Stimulated activated naive CD8-positive, alpha-beta T cell treated with anti-CD3 and anti-CD28 coated beads, Interleukin-15, amount 100 ng/mL, for 72 hours (primary cell): ENCODE measurements at regions not wholly inside any gene's neighbourhood (a gene's known extent, or its start where the extent isn't known, plus 50 kb on each side); places are given as distances from the start of the nearest gene placed in this dataset.

ENCODE experiments used
- ATAC-seq: fragments of 150-1000 bp; cut with Tn5 transposase; 2 replicates; pipeline ENCODE4 v1.10.0; 2021; ENCODE audit warnings: mild to moderate bottlenecking, moderate library complexity
- DNase-seq, 2 donors: peaks; one replicate each; pipeline ENCODE4 v3.0.0; 2021 to 2022
- H3K27ac Mint-ChIP-seq, 2 donors: one replicate each; pipeline ENCODE4 v1.8.0; 2022; ENCODE audit warnings: mild to moderate bottlenecking in 2 of 2, mixed read lengths in 2 of 2, moderate library complexity in 2 of 2
- H3K27me3 Mint-ChIP-seq: one replicate; pipeline ENCODE4 v1.8.0; 2022; ENCODE audit warnings: mixed read lengths
- H3K4me1 Mint-ChIP-seq: one replicate; pipeline ENCODE4 v1.8.0; 2022; ENCODE audit warnings: mild to moderate bottlenecking, mixed read lengths
- H3K4me3 Mint-ChIP-seq, 2 donors: one replicate each; pipeline ENCODE4 v1.8.0; 2022; ENCODE audit warnings: mild to moderate bottlenecking in 2 of 2, mixed read lengths in 2 of 2, moderate library complexity in 1 of 2
- H3K9me3 Mint-ChIP-seq, 2 donors: one replicate each; pipeline ENCODE4 v1.8.0; 2022; ENCODE audit warnings: mixed read lengths in 2 of 2

DNA sequence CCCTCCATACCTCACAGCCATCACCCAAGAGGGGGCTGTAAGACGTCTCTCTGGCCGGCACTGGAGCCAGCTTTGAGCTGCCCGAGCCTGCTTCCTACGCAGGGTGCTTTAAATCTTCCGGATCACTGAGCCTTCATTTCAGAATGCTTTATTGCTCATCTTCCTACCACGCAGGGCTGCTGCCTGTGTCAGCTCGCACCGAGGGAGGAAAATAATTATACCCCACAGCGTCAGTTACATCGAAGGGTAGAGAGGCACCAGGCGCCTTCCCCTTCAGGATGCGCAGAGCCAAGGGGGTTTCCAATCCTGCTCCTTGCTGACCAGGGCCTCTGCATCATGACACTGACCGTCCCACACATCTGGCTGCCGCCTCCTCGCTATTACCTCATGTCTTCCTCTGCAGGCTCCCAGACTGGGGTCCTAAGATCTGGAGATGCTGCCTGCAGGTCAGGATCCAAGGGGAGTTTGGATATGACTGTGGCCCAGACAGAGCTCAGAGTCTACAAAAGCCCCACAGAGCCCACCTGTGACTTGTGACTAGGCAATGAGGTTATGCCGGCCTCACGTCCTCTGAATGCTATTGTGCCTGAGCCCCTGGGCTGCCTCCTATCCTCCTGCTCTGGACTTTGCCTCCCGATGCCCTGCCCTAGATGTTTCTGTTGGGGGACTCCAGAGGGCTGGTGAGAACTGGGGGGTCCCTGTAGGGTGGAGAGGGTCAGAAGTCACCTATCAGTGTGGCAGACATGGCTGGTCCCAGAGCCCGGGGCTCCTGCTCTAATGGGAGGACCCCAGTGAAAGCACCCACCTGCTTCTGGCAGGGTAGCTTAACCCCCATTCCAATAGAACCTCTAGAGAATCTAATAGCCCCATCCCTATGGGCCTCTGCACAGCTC is 220.3 kb upstream of the RTL1 start:
- H3K27ac Mint-ChIP-seq, result no peak overlapping the region
- H3K4me1 Mint-ChIP-seq, result peaks cover 25% of the 10 kb centered on the region
- H3K27me3 Mint-ChIP-seq, result peaks cover 24% of the 10 kb centered on the region
- ATAC-seq (no peak), DNase-seq (no peak)
- H3K9me3 Mint-ChIP-seq, result no peaks in the 10 kb centered on the region
- H3K4me3 Mint-ChIP-seq, result no peak overlapping the region

- ATAC-seq (no peak), DNase-seq (no peak)
- H3K27ac Mint-ChIP-seq, result peak overlapping the region in 1 of 2 donors; percentile 1
- no peak overlapping the region for H3K4me3 Mint-ChIP-seq
- peaks cover 24% of the 10 kb centered on the region for H3K27me3 Mint-ChIP-seq
- peaks cover 19% of the 10 kb centered on the region for H3K4me1 Mint-ChIP-seq
- no peaks in the 10 kb centered on the region for H3K9me3 Mint-ChIP-seq
These were observed 221.3 kb upstream of the RTL1 start for GRCh38 chr14:101124815-101125214.

- Mint-ChIP-seq H3K27ac (no peak overlapping the region), H3K9me3 (no peaks in the 10 kb centered on the region), H3K27me3 (peaks cover 24% of the 10 kb centered on the region), H3K4me1 (peaks cover 14% of the 10 kb centered on the region), H3K4me3 (no peak overlapping the region)
- ATAC-seq (no peak), DNase-seq (no peak)
These were observed 221.8 kb upstream of the RTL1 start for GRCh38 chr14:101125313-101125712.

DNA sequence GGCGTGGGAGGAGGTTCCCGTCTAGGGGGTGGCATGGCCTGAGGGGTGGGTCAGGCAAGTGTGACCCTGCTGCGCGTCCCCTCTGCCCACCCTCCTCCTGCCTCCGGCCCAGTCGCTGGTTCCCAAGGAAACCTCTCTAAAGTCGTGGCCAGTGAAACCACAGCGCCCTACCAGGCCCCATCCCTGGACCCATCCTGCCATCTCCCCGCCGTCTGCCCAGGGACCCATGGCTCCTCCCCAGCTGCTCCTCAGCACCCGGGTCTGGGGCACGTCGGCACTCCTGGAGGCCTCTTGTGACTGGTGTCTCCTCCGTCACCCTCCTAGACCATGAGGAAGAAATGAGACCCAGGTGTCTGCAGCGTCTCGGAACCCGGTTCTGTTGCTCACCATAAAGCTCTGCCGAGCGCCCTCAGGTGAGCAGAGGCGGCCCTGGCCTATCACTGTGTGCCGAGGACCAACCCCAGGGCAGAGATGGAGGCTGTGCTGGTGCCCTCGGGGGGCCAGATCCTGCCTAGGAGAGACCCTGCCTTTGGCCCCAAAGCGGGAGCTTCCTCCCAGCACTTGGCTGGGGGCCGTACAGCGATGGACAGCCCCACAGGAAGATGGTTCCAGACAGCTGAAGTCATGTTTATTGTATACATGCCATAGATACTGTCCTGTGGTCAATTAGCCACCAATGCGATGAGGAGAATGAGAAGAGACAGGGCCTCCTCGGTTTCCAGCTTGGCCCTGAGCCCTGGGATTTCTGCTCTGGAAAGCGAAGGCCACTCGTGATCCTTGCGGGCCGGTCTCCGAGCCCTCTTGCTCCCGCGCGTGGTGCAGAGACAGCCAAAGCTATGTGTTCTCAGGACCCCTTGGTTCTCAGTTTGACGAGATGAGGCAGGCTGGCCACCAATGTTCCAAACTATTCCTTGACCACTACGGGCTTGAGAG is 222.5 kb upstream of the RTL1 start:
- Mint-ChIP-seq H3K4me1 (peaks cover 7% of the 10 kb centered on the region), H3K27ac (no peak overlapping the region), H3K4me3 (no peak overlapping the region), H3K27me3 (peaks cover 27% of the 10 kb centered on the region), H3K9me3 (no peaks in the 10 kb centered on the region)
- DNase-seq (no peak), ATAC-seq (no peak)

GRCh38 chr14:101126731-101127130 is 223.2 kb upstream of the RTL1 start:
- ATAC-seq (no peak), DNase-seq (no peak)
- Mint-ChIP-seq H3K27me3 (peaks cover 27% of the 10 kb centered on the region), H3K4me3 (no peak overlapping the region), H3K4me1 (peaks cover under 1% of the 10 kb centered on the region), H3K9me3 (no peaks in the 10 kb centered on the region), H3K27ac (no peak overlapping the region)

DNA sequence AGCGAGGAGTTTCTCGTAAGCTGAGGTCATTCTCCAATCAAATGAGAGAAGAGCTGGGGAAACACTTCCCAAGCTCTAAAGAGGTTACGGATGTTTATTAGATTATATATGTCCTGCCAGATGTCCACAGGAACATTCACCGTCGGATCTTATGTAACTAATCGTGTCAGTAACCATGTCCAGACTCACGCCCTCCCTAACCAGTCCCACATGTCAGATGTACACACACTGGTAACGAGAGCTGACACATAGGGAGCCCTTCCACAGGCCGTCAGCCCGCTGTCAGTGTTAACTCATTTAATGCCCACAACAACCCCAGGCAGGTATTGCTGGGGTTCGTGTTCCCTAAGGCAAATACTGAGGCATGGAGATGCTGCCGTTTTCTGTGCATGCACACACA is 223.7 kb upstream of the RTL1 start:
- ATAC-seq (no peak), DNase-seq (no peak)
- no peaks in the 10 kb centered on the region for H3K9me3 Mint-ChIP-seq
- H3K4me3 Mint-ChIP-seq, result no peak overlapping the region
- peaks cover 27% of the 10 kb centered on the region for H3K27me3 Mint-ChIP-seq
- no peak overlapping the region for H3K27ac Mint-ChIP-seq
- H3K4me1 Mint-ChIP-seq, result no peaks in the 10 kb centered on the region

DNA sequence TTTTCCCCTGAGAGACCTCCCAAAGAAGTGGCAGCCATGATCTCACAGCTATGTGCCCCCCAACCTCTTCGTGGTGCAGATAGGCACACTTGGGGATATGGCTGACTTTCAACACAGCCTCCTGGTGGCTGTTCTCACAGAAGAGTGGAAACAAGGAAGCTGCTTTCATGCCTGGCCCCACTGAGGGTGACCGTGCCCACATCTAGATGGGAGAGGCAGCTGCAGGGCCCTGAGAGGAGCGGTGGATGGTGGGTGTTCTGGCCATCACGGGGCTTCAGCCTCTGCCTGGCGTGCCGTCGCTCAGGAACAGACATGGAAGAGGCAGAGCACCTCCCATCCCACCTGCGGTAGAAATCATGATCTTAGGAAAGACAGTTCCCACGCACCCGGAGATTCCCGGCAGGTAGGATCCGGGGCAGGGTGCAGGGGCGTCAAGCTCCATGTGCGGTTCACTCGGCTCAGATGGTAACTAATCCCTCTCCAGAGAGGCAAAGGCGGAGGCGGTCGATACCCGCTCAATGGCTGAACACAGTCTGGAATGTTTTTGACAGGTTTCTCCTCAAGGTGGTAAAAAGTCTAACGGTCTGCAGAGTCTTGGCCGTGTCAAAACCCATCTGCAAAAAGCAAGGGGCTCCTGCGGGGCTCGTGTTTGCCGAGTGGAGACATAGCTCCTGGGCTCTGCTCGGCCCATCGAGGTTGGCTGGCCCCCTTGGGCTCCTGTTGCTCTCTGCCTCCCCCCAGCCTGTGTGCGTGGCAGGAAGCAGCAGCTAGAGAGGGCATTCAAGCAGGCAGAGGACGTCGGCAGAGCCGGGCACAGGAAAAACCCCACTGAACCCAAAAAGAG is 225.2 kb upstream of the RTL1 start:
- Mint-ChIP-seq H3K27me3 (peaks cover 27% of the 10 kb centered on the region), H3K4me3 (no peak overlapping the region), H3K9me3 (no peaks in the 10 kb centered on the region), H3K4me1 (no peaks in the 10 kb centered on the region), H3K27ac (peak overlapping the region in 1 of 2 donors; percentile 15)
- ATAC-seq (no peak), DNase-seq (no peak)

DNA sequence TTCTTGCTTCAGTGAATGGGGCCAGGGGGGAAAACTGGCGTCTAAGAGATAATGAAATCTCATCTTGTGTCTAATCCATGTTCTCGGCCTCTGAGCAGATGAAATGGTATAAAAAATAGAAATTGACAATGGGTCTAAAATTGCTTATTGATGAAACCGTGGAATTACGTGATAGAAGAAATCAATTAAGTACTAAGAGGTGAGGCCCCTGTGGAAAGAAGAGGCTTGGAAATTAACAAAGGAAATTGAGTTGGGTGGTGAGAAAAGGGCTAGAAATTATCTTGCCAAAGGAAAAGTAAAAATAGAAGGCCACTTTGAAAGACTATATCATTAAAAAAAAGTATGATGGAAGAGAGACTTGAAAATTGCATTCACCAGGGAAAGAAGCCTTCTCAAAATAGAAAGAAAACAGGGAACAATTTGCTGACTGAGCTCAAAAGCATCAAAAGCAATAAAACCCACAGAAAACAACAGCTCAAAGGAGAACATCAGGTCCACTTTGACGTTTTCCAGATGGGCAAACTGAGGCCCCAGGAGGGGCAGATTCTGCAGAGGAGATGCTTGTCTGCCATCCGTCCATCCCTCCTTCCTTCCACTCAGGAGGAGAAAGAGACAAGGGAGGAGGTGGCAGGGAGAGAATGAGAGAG is 226.1 kb upstream of the RTL1 start:
- ATAC-seq, result no peak
- Mint-ChIP-seq H3K27ac (peak overlapping the region in 1 of 2 donors; percentile 63), H3K4me1 (no peaks in the 10 kb centered on the region), H3K4me3 (no peak overlapping the region), H3K27me3 (peaks cover 33% of the 10 kb centered on the region), H3K9me3 (no peaks in the 10 kb centered on the region)
- DNase-seq, result no peak

DNA sequence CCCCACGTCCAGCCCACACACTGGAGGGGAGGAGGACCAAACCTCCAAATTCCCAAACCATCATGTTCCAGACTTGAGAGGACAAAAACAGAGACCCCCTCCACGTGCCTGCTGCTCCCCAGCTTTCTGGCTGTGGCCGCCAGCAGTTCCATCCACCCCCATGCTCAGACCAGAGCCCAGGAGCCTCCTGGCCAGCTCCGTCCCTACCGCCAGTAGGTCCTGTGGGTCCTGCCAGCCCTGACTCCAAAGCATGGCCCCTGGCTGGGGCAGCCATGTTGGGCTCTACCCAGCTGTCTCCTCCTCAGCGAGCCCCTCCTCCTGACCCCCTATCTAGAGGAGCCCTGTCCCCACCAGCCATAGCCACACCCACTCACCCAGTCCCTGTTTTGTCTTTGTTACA is 227.3 kb upstream of the RTL1 start:
- Mint-ChIP-seq H3K4me1 (no peaks in the 10 kb centered on the region), H3K27ac (no peak overlapping the region), H3K4me3 (no peak overlapping the region), H3K9me3 (no peaks in the 10 kb centered on the region), H3K27me3 (peaks cover 37% of the 10 kb centered on the region)
- ATAC-seq, result no peak
- DNase-seq, result no peak

DNA sequence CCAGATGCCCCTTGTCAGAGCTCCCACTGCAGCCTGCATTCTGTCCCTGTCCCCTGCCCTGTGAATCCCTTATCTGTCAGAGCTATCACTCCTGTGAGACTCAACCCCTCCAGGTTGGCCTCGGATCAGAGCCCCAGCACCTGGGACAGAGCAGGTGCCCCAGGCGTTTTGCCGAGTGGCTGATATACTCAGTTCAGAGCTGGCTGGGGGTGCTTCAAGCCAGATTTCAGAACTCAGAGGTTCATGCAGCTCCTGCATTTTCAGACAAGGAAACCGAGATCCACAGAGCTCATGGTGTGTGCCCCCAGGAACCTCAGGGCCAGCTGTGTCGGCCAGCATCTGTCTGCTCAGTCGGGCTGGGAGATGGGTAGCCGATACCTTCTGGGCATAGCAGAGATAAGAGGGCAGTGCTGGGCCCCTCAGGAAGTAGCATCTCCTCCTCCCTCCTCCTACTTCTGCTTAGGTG is 228.0 kb upstream of the RTL1 start:
- Mint-ChIP-seq H3K27ac (no peak overlapping the region), H3K4me3 (no peak overlapping the region), H3K4me1 (no peaks in the 10 kb centered on the region), H3K9me3 (no peaks in the 10 kb centered on the region), H3K27me3 (peaks cover 37% of the 10 kb centered on the region)
- DNase-seq (no peak), ATAC-seq (no peak)

GRCh38 chr14:101132051-101132571 is 228.6 kb upstream of the RTL1 start:
- DNase-seq (no peak), ATAC-seq (no peak)
- Mint-ChIP-seq H3K9me3 (no peaks in the 10 kb centered on the region), H3K4me3 (no peak overlapping the region), H3K4me1 (no peaks in the 10 kb centered on the region), H3K27ac (no peak overlapping the region), H3K27me3 (peaks cover 37% of the 10 kb centered on the region)

- Mint-ChIP-seq H3K9me3 (no peaks in the 10 kb centered on the region), H3K4me1 (no peaks in the 10 kb centered on the region), H3K27me3 (peaks cover 37% of the 10 kb centered on the region), H3K4me3 (no peak overlapping the region), H3K27ac (no peak overlapping the region)
- ATAC-seq (no peak), DNase-seq (no peak)
These were observed 229.1 kb upstream of the RTL1 start for GRCh38 chr14:101132588-101132987.

DNA sequence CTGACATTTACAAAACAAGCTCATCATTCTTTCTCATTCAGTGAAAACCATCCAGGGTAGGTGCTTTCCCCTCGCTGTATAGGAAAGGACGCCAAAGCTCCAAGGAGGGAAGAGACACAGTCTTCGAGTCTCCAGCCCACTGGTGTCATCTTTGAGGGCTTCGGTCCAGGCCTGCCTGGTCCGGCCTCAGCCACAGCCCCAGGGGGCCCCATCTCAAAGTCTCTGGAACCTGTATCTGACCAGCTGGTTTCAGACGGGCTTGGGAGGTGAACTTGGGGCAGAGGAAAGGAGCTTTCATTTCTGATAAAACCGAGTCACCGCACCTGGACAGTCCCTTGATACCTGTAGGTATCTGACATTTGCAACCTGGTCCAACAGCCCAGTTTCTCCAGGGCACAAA is 229.5 kb upstream of the RTL1 start:
- no peak for ATAC-seq
- Mint-ChIP-seq H3K27ac (no peak overlapping the region), H3K4me3 (no peak overlapping the region), H3K27me3 (peaks cover 35% of the 10 kb centered on the region), H3K4me1 (no peaks in the 10 kb centered on the region), H3K9me3 (no peaks in the 10 kb centered on the region)
- no peak for DNase-seq

DNA sequence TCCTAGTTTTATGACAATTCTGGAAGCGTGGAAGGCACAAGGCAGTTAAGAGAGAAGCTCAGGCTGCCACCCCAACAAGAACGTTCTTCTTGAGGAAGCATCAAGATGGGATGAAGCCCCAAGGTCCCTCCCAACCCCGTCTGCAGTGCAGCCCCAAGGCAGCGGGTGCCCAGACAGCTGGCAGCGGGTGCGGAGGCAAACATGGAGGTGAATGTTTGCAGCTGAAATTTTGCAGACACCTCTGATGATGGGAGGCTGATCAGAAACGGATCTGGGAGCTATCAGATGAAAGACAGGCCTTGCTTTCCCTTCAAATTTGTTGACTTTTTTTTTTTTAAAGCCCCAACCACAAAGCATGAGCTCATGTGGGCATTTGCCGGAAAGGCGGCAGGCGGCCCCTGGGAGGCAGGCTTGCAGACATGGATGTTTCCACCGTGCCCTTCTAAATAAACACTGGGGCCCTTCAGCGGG is 230.7 kb upstream of the RTL1 start:
- no peaks in the 10 kb centered on the region for H3K4me1 Mint-ChIP-seq
- no peak for ATAC-seq
- no peak overlapping the region for H3K4me3 Mint-ChIP-seq
- peaks cover 24% of the 10 kb centered on the region for H3K27me3 Mint-ChIP-seq
- no peaks in the 10 kb centered on the region for H3K9me3 Mint-ChIP-seq
- no peak overlapping the region for H3K27ac Mint-ChIP-seq
- DNase-seq, result no peak
